ENCODE measurements at regions not wholly inside any gene's neighbourhood (a gene's known extent, or its start where the extent isn't known, plus 50 kb on each side); places are given as distances from the start of the nearest gene placed in this dataset.

DNA sequence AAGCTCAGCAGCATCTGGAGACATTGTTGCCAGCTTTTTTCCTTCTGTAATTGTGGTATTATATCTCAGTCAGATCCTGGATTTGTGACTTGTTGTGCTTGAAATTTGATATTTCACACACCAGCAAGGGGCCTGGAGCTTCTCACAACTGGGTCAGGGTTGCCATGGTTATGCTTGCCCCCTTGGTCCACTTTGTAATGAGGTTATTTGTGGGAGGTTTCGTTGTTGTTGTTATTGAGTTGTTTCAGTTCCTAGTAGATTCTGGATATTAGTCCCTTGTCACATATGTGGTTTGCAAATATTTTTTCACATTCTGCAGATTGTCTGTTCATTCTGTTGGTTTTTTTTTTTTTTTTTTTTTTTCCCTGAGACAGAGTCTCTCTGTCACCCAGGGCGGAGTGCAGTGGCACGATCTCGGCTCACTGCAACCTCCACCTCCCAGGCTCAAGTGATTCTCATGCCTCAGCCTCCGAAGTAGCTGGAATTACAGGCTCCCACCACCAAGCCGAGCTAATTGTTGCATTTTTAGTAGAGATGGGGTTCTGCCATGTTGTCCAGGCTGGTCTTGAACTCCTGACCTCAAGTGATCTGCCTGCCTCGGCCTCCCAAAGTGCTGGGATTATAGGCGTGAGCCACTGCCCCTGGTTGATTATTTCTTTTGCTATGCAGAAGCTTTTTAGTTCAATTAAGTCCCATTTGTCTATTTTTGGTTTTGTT, 80.6 kb upstream of the ETV6 start:
- TF ChIP-seq HDAC6 (IDR thresholded peaks at IDR 0.05; ENCODE audit: low read depth, low read length) (no peak), CREM (IDR thresholded peaks at IDR 0.05; ENCODE audit: low read depth) (no peak), SRF (CRISPR knock-in tag; IDR thresholded peaks at IDR 0.05) (no peak)
- TF ChIP-seq, protein P1, sequence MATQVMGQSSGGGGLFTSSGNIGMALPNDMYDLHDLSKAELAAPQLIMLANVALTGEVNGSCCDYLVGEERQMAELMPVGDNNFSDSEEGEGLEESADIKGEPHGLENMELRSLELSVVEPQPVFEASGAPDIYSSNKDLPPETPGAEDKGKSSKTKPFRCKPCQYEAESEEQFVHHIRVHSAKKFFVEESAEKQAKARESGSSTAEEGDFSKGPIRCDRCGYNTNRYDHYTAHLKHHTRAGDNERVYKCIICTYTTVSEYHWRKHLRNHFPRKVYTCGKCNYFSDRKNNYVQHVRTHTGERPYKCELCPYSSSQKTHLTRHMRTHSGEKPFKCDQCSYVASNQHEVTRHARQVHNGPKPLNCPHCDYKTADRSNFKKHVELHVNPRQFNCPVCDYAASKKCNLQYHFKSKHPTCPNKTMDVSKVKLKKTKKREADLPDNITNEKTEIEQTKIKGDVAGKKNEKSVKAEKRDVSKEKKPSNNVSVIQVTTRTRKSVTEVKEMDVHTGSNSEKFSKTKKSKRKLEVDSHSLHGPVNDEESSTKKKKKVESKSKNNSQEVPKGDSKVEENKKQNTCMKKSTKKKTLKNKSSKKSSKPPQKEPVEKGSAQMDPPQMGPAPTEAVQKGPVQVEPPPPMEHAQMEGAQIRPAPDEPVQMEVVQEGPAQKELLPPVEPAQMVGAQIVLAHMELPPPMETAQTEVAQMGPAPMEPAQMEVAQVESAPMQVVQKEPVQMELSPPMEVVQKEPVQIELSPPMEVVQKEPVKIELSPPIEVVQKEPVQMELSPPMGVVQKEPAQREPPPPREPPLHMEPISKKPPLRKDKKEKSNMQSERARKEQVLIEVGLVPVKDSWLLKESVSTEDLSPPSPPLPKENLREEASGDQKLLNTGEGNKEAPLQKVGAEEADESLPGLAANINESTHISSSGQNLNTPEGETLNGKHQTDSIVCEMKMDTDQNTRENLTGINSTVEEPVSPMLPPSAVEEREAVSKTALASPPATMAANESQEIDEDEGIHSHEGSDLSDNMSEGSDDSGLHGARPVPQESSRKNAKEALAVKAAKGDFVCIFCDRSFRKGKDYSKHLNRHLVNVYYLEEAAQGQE (IDR thresholded peaks at IDR 0.05; ENCODE audit: borderline replicate concordance) = no peak
- TF ChIP-seq, protein P1 (CRISPR knock-in tag; IDR thresholded peaks at IDR 0.05; ENCODE audit: low read depth) = no peak
- TF ChIP-seq, protein P2, sequence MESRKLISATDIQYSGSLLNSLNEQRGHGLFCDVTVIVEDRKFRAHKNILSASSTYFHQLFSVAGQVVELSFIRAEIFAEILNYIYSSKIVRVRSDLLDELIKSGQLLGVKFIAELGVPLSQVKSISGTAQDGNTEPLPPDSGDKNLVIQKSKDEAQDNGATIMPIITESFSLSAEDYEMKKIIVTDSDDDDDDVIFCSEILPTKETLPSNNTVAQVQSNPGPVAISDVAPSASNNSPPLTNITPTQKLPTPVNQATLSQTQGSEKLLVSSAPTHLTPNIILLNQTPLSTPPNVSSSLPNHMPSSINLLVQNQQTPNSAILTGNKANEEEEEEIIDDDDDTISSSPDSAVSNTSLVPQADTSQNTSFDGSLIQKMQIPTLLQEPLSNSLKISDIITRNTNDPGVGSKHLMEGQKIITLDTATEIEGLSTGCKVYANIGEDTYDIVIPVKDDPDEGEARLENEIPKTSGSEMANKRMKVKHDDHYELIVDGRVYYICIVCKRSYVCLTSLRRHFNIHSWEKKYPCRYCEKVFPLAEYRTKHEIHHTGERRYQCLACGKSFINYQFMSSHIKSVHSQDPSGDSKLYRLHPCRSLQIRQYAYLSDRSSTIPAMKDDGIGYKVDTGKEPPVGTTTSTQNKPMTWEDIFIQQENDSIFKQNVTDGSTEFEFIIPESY (CRISPR knock-in tag; IDR thresholded peaks at IDR 0.05) = no peak

All from K562 (cell line).